Activated naive CD4-positive, alpha-beta T cell treated with anti-CD3 and anti-CD28 coated beads, Interleukin-2, amount 10 ng/mL, durations not matched to agents 7 days and 5 days (primary cell): ENCODE measurements at regions not wholly inside any gene's neighbourhood (a gene's known extent, or its start where the extent isn't known, plus 50 kb on each side); places are given as distances from the start of the nearest gene placed in this dataset.
"Not testable (repeated sequence)": the region's sequence is repeated elsewhere in the genome, so short reads cannot be mapped to it uniquely, and the experiment has no call there.

Experiments
- CTCF ChIA-PET: fragments of 350-600 bp; sonication (Branson Sonifier 250); formaldehyde crosslinking; loops from one replicate; lab custom pipeline; 2021; ENCODE audit warnings: antibody characterized with exemption; lab: Charles Lee
- DNase-seq: peaks from one replicate; pipeline ENCODE4 v3.0.0-alpha.2; 2020
- H3K27ac Mint-ChIP-seq: one replicate; pipeline ENCODE4 v1.8.0; 2021; ENCODE audit warnings: mild to moderate bottlenecking, moderate library complexity, mixed read lengths
- H3K27me3 Mint-ChIP-seq: one replicate; pipeline ENCODE4 v1.8.0; 2021; ENCODE audit warnings: mild to moderate bottlenecking, mixed read lengths
- H3K36me3 Mint-ChIP-seq: one replicate; pipeline ENCODE4 v1.8.0; 2021; ENCODE audit warnings: mixed read lengths
- H3K4me1 Mint-ChIP-seq: one replicate; pipeline ENCODE4 v1.8.0; 2021; ENCODE audit warnings: mixed read lengths
- H3K4me3 Mint-ChIP-seq: one replicate; pipeline ENCODE4 v1.8.0; 2021; ENCODE audit warnings: mild to moderate bottlenecking, moderate library complexity, mixed read lengths
- H3K9me3 Mint-ChIP-seq: one replicate; pipeline ENCODE4 v1.8.0; 2021; ENCODE audit warnings: mixed read lengths

DNA sequence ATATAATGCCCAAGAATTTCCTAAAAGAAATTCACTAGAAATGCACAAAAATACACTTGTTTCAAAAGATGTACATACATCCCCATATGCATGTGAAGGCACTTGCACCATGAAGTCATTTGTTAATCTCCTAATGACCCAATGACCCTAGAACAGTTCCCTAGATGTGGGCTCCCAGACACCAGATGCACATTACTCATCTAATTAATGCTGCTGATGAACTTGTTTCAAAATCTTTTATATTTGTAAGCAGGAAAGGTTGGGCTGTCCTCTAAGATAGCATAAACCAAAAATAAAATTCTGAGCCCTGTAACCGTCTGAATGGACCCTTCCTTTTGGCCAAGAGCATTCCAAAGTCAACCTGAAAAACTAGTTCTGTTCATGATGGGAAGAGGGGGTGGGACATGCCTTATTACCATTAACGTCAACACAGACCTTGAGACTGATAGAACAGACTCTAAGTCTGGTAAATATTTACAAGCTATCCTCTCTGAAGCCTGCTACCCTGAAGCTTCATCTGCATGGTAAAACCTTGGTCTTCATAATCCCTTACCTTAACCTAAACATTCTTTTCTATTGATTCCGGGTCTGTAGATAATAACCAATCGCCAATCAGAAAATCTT, 91.0 kb upstream of the DAPK1 start:
- CTCF ChIA-PET, result no interaction called here
- no peak overlapping the region for H3K4me3 Mint-ChIP-seq
- H3K36me3 Mint-ChIP-seq, result no peaks in the 10 kb centered on the region
- DNase-seq, result no peak
- H3K4me1 Mint-ChIP-seq, result no peaks in the 10 kb centered on the region
- H3K27ac Mint-ChIP-seq, result no peak overlapping the region
- no peaks in the 10 kb centered on the region for H3K9me3 Mint-ChIP-seq
- H3K27me3 Mint-ChIP-seq, result no peaks in the 10 kb centered on the region

- CTCF ChIA-PET, H3K27me3 Mint-ChIP-seq, H3K27ac Mint-ChIP-seq, H3K36me3 Mint-ChIP-seq, H3K4me1 Mint-ChIP-seq, H3K9me3 Mint-ChIP-seq, DNase-seq, H3K4me3 Mint-ChIP-seq: not testable (repeated sequence)
Measured at GRCh38 chr9:87410047-87411005, 87.3 kb upstream of the DAPK1 start.

DNA sequence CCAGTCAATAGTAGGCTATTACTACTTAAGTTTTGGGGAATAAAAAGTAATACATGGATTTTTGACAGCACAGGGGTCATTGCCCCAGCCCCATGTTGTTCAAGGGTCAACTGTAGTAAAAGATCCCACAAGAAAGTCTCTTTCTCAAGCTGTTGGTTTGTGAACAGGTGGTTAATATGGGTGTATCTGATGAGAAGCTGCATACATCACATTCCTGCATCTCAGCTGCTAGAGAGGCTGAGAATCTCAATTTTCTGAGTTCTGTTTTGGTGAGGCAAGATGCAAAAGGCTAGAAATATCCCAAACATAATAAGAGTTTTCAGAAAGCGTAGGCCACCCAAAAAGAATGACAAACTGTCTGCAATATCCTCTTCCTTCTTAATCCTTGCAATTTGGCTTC, 76.8 kb upstream of the DAPK1 start:
- Mint-ChIP-seq H3K4me1 (peaks cover 4% of the 10 kb centered on the region), H3K36me3 (no peaks in the 10 kb centered on the region), H3K9me3 (peaks cover 12% of the 10 kb centered on the region), H3K4me3 (no peak overlapping the region), H3K27ac (no peak overlapping the region), H3K27me3 (no peaks in the 10 kb centered on the region)
- no peak for DNase-seq
- CTCF ChIA-PET, result no interaction called here

DNA sequence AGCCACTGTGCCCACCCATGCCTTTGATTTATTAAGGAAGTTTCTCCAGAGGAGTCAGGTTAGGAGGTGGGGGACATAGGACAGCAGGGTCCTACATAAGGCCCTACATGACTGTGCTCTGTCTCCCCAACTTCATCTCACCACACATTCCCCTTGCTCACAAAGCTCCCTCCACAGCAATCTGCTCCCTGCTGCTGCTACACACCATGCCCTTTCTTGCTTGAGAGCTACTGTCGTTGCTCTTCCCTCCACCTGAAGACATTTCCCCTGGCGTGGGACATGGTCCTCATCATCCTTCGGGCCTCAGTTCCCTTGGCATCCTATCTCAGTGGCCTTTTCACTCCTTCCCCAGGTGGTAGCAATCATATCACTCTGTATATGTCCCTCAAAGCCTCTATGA, 75.9 kb upstream of the DAPK1 start:
- peaks cover 4% of the 10 kb centered on the region for H3K4me1 Mint-ChIP-seq
- no peak overlapping the region for H3K27ac Mint-ChIP-seq
- no peak for DNase-seq
- no peaks in the 10 kb centered on the region for H3K27me3 Mint-ChIP-seq
- peaks cover 12% of the 10 kb centered on the region for H3K9me3 Mint-ChIP-seq
- CTCF ChIA-PET, result no interaction called here
- no peaks in the 10 kb centered on the region for H3K36me3 Mint-ChIP-seq
- H3K4me3 Mint-ChIP-seq, result no peak overlapping the region

- no peaks in the 10 kb centered on the region for H3K36me3 Mint-ChIP-seq
- H3K4me1 Mint-ChIP-seq, result peaks cover 4% of the 10 kb centered on the region
- no peaks in the 10 kb centered on the region for H3K27me3 Mint-ChIP-seq
- CTCF ChIA-PET, result no interaction called here
- no peak overlapping the region for H3K4me3 Mint-ChIP-seq
- DNase-seq, result no peak
- peaks cover 12% of the 10 kb centered on the region for H3K9me3 Mint-ChIP-seq
- H3K27ac Mint-ChIP-seq, result no peak overlapping the region
Measured at GRCh38 chr9:87422999-87423398, 74.7 kb upstream of the DAPK1 start.

DNA sequence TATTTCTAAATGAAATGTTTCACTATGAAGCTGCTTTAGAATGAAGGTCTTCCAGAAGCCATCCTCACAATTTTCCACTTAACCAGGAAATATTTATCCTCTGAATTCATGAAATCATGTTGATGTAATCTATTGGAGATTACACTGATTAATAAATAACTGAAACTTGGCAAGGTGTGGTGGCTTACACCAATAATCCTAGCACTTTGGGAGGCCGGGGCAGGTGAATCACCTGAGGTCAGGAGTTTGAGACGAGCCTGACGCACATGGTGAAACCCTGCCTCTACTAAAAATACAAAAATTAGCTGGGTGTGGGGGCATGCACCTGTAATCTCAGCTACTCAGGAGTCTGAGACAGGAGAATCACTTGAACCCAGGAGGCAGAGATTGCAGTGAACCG, 73.8 kb upstream of the DAPK1 start:
- CTCF ChIA-PET, H3K27me3 Mint-ChIP-seq: not testable (repeated sequence)

DNA sequence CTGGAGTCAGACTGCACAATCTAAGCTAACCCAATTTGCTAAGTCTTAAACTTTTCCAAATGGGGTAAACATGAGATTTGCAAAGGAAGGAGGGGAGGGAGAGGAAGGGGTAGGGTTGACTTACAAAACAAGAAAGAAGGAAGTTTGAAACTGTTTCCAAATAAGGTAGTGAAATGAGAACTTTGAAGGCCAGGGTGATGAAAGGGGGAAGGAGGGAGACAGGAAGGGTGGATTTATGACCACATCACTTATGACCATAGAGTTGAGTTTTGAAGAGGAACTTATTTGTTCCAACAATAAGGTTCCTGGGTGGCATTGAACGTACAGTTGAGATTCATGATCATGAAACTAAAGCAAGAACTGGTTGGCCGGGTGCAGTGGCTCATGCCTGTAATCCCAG, 72.5 kb upstream of the DAPK1 start:
- Mint-ChIP-seq H3K36me3 (no peaks in the 10 kb centered on the region), H3K4me1 (peaks cover 4% of the 10 kb centered on the region), H3K27ac (no peak overlapping the region), H3K27me3 (peaks cover 3% of the 10 kb centered on the region), H3K9me3 (peaks cover 12% of the 10 kb centered on the region), H3K4me3 (no peak overlapping the region)
- DNase-seq, result no peak
- CTCF ChIA-PET, result no interaction called here

More for the DNA sequence above, 73.8 kb upstream of the DAPK1 start:
- H3K36me3 Mint-ChIP-seq, H3K27ac Mint-ChIP-seq, H3K4me3 Mint-ChIP-seq, DNase-seq, H3K4me1 Mint-ChIP-seq: not testable (repeated sequence)
- H3K9me3 Mint-ChIP-seq, result peaks cover 12% of the 10 kb centered on the region

GRCh38 chr9:87427851-87428506, 69.7 kb upstream of the DAPK1 start:
- Mint-ChIP-seq H3K36me3 (no peaks in the 10 kb centered on the region), H3K4me1 (peaks cover 4% of the 10 kb centered on the region), H3K27me3 (peaks cover 3% of the 10 kb centered on the region), H3K4me3 (no peak overlapping the region), H3K27ac (no peak overlapping the region), H3K9me3 (peaks cover 10% of the 10 kb centered on the region)
- CTCF ChIA-PET, result no interaction called here
- DNase-seq, result no peak

DNA sequence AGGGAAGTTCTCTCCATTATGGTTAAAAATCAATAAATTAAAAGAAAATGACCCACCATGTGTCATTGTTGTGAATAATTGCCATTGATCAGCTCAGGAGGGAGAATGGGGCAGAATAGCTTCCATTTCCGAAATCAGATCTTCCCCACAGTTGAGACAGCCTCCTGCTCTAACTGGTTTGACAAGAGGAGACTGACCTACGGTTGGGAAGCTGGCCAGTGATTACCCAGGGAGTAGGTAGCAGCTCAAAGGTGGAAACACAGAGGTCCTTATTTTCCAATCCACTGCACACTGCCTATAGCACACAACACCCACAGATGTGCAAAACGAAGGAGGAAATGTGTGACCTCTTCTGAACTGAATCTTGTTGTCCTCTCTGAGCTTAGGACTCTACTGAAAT, 69.0 kb upstream of the DAPK1 start:
- Mint-ChIP-seq H3K27ac (no peak overlapping the region), H3K36me3 (no peaks in the 10 kb centered on the region), H3K27me3 (peaks cover 3% of the 10 kb centered on the region), H3K4me3 (no peak overlapping the region), H3K9me3 (peaks cover 8% of the 10 kb centered on the region), H3K4me1 (peaks cover 4% of the 10 kb centered on the region)
- DNase-seq, result no peak
- CTCF ChIA-PET, result no interaction called here

DNA sequence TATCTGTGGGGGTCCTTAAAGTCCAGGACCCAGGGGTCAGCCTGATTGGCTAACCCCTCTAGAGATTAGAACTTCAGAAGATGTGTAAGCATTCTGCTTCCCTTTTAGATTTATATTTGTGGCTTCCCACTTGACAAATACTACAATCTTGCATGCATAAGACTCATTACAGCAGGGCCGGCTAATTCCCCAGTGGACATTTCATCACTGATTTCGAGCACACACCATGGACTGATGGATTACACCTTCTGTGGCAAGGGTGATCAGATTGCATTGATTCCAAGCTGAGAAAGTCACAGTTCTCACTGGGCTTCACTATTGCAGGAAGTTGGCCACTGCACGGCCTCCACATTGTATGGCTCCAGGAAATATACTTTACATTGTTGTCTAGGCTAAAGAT, 65.8 kb upstream of the DAPK1 start:
- Mint-ChIP-seq H3K27me3 (peaks cover 3% of the 10 kb centered on the region), H3K4me3 (no peak overlapping the region), H3K4me1 (no peaks in the 10 kb centered on the region), H3K36me3 (no peaks in the 10 kb centered on the region), H3K27ac (no peak overlapping the region), H3K9me3 (no peaks in the 10 kb centered on the region)
- no peak for DNase-seq
- CTCF ChIA-PET, result no interaction called here

- H3K27me3 Mint-ChIP-seq, result no peaks in the 10 kb centered on the region
- no peak for DNase-seq
Measured at GRCh38 chr9:87433853-87434252, 63.8 kb upstream of the DAPK1 start.

GRCh38 chr9:87434366-87434765, 63.3 kb upstream of the DAPK1 start:
- Mint-ChIP-seq H3K4me3 (no peak overlapping the region), H3K27me3 (no peaks in the 10 kb centered on the region), H3K9me3 (no peaks in the 10 kb centered on the region), H3K36me3 (no peaks in the 10 kb centered on the region), H3K27ac (no peak overlapping the region), H3K4me1 (no peaks in the 10 kb centered on the region)
- no peak for DNase-seq
- CTCF ChIA-PET, result no interaction called here

More at GRCh38 chr9:87433853-87434252, 63.8 kb upstream of the DAPK1 start:
- Mint-ChIP-seq H3K9me3 (no peaks in the 10 kb centered on the region), H3K36me3 (no peaks in the 10 kb centered on the region), H3K27ac (no peak overlapping the region), H3K4me1 (no peaks in the 10 kb centered on the region), H3K4me3 (no peak overlapping the region)
- CTCF ChIA-PET, result no interaction called here

GRCh38 chr9:87435189-87435880, 62.3 kb upstream of the DAPK1 start:
- no peaks in the 10 kb centered on the region for H3K9me3 Mint-ChIP-seq
- H3K27me3 Mint-ChIP-seq, result no peaks in the 10 kb centered on the region

DNA sequence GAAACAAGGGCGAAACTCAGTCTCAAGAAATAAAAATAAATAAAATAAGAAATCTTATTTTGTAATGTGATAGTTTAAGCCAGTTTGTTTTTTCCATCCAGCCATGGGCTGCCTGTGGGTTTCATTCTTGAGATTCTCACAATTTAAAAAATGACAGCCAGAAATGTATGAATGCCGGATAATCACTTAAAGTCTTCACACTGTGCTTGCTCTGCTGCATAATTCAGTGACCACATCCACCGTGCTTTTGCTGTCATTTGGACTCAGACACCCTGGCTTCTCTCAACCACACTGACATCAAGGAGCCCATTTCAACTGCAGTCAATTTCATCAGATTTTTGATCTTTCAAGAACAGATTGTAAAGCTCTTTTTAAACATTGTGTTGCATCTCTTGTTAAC, 61.0 kb upstream of the DAPK1 start:
- H3K9me3 Mint-ChIP-seq, result no peaks in the 10 kb centered on the region

More at GRCh38 chr9:87435189-87435880, 62.3 kb upstream of the DAPK1 start:
- Mint-ChIP-seq H3K27ac (no peak overlapping the region), H3K4me3 (no peak overlapping the region), H3K36me3 (no peaks in the 10 kb centered on the region), H3K4me1 (no peaks in the 10 kb centered on the region)
- CTCF ChIA-PET, result no interaction called here
- DNase-seq, result no peak

More for the DNA sequence above, 61.0 kb upstream of the DAPK1 start:
- Mint-ChIP-seq H3K27ac (no peak overlapping the region), H3K4me3 (no peak overlapping the region), H3K4me1 (no peaks in the 10 kb centered on the region), H3K27me3 (no peaks in the 10 kb centered on the region), H3K36me3 (no peaks in the 10 kb centered on the region)
- CTCF ChIA-PET, result no interaction called here
- DNase-seq, result no peak
